Trophoblast cell (in vitro differentiated cells and primary cell): ENCODE measurements at regions not wholly inside any gene's neighbourhood (a gene's known extent, or its start where the extent isn't known, plus 50 kb on each side); places are given as distances from the start of the nearest gene placed in this dataset.

Experiments used
- DNase-seq, 2 donors: peaks; one replicate each; pipeline ENCODE4 v3.0.0-alpha.2; 2016
- H2AFZ ChIP-seq: 2 replicates; pipeline ENCODE4 v1.6.1; 2013; ENCODE audit warnings: low read length, moderate library complexity, mild to moderate bottlenecking; ENCODE audit not compliant: insufficient read depth, poor library complexity
- H2AK5ac ChIP-seq: 2 replicates; pipeline ENCODE4 v1.6.1; 2013; ENCODE audit warnings: mild to moderate bottlenecking, low read length
- H2BK120ac ChIP-seq: 2 replicates; pipeline ENCODE4 v1.6.1; 2013; ENCODE audit warnings: low read length, mild to moderate bottlenecking, moderate library complexity; ENCODE audit not compliant: insufficient read depth, poor library complexity
- H2BK12ac ChIP-seq: 2 replicates; pipeline ENCODE4 v1.6.1; 2013; ENCODE audit warnings: mild to moderate bottlenecking, low read length, moderate library complexity
- H2BK5ac ChIP-seq: 2 replicates; pipeline ENCODE4 v1.6.1; 2013; ENCODE audit warnings: low read length, low read depth, moderate library complexity, mild to moderate bottlenecking; ENCODE audit not compliant: poor library complexity
- H3K14ac ChIP-seq: 2 replicates; pipeline ENCODE4 v1.6.1; 2013; ENCODE audit warnings: mild to moderate bottlenecking, low read length
- H3K18ac ChIP-seq: 2 replicates; pipeline ENCODE4 v1.6.1; 2013; ENCODE audit warnings: mild to moderate bottlenecking, low read length
- H3K23ac ChIP-seq: 2 replicates; pipeline ENCODE4 v1.6.1; 2013; ENCODE audit warnings: low read length
- H3K27ac ChIP-seq: 2 replicates; pipeline ENCODE4 v1.5.1; 2013; ENCODE audit warnings: low read depth, mild to moderate bottlenecking, inconsistent platforms, low read length, moderate library complexity
- H3K27me3 ChIP-seq: 2 replicates; pipeline ENCODE4 v1.6.1; 2013; ENCODE audit warnings: inconsistent platforms, mild to moderate bottlenecking, low read length, moderate library complexity; ENCODE audit not compliant: insufficient read depth
- H3K36me3 ChIP-seq, 2 experiments: 1 replicate in 1 of 2; 2 replicates in 1 of 2; pipeline ENCODE4 v1.6.1; 2013; ENCODE audit warnings: low read length in 2 of 2, mild to moderate bottlenecking in 2 of 2, moderate library complexity in 1 of 2; ENCODE audit not compliant: insufficient read depth in 2 of 2, control insufficient read depth in 1 of 2
- H3K4ac ChIP-seq: 2 replicates; pipeline ENCODE4 v1.6.1; 2013; ENCODE audit warnings: low read depth, mild to moderate bottlenecking, low read length, moderate library complexity
- H3K4me1 ChIP-seq, 2 experiments: 1 replicate in 1 of 2; 2 replicates in 1 of 2; pipeline ENCODE4 v1.6.1; 2013; ENCODE audit warnings: low read length in 2 of 2, mild to moderate bottlenecking in 2 of 2, moderate library complexity in 1 of 2; ENCODE audit not compliant: insufficient read depth in 2 of 2, control insufficient read depth in 1 of 2
- H3K4me2 ChIP-seq: 2 replicates; pipeline ENCODE4 v1.6.1; 2013; ENCODE audit warnings: inconsistent platforms, mild to moderate bottlenecking, low read length, moderate library complexity
- H3K4me3 ChIP-seq: 2 replicates; pipeline ENCODE4 v1.5.1; 2013; ENCODE audit warnings: mild to moderate bottlenecking, low read depth, low read length, inconsistent platforms
- H3K79me1 ChIP-seq: one replicate; pipeline ENCODE4 v1.6.1; 2013; ENCODE audit warnings: low read length
- H3K79me2 ChIP-seq: 2 replicates; pipeline ENCODE4 v1.6.1; 2013; ENCODE audit warnings: low read length, mild to moderate bottlenecking; ENCODE audit not compliant: control insufficient read depth, insufficient read depth, poor library complexity
- H3K9ac ChIP-seq: 2 replicates; pipeline ENCODE4 v1.6.1; 2013; ENCODE audit warnings: mild to moderate bottlenecking, low read length
- H3K9me3 ChIP-seq: 2 replicates; pipeline ENCODE4 v1.6.1; 2013; ENCODE audit warnings: low read depth, mild to moderate bottlenecking, control low read depth, inconsistent platforms, low read length; ENCODE audit not compliant: insufficient read depth
- H4K12ac ChIP-seq: 2 replicates; pipeline ENCODE4 v1.6.1; 2013; ENCODE audit warnings: low read depth, mild to moderate bottlenecking, low read length, moderate library complexity
- H4K8ac ChIP-seq: 2 replicates; pipeline ENCODE4 v1.6.1; 2013; ENCODE audit warnings: low read depth, mild to moderate bottlenecking, low read length, moderate library complexity
- H4K91ac ChIP-seq: one replicate; pipeline ENCODE4 v1.6.1; 2013; ENCODE audit warnings: low read depth, mild to moderate bottlenecking, low read length, moderate library complexity
- WGBS: extraction: QIAGEN DNeasy Blood & Tissue Kit; methylation state at CpG from one replicate; pipeline ENCODE4 v1.1.7; 2013; ENCODE audit warnings: missing lambda C conversion rate; ENCODE audit not compliant: insufficient read length, insufficient coverage; ENCODE audit errors: extremely low coverage; 5-methylcytosine and 5-hydroxymethylcytosine counted together

- no peak overlapping the region for H3K27ac ChIP-seq
- WGBS = no CpG with 5 or more reads among the region's 1 CpG
- no peaks in the 10 kb centered on the region for H3K36me3 ChIP-seq
- H3K4ac ChIP-seq = no peak overlapping the region
- H2AK5ac ChIP-seq = no peak overlapping the region
- H3K4me2 ChIP-seq = no peak overlapping the region
- no peaks in the 10 kb centered on the region for H3K4me1 ChIP-seq
- no peak overlapping the region for H4K8ac ChIP-seq
- H2BK12ac ChIP-seq = no peak overlapping the region
- H3K4me3 ChIP-seq = no peak overlapping the region
- H2AFZ ChIP-seq = no peak overlapping the region
- H3K9ac ChIP-seq = no peak overlapping the region
- no peak overlapping the region for H4K12ac ChIP-seq
- no peaks in the 10 kb centered on the region for H3K9me3 ChIP-seq
- no peaks in the 10 kb centered on the region for H3K79me2 ChIP-seq
- H3K27me3 ChIP-seq = no peaks in the 10 kb centered on the region
- H3K79me1 ChIP-seq = no peaks in the 10 kb centered on the region
- H3K14ac ChIP-seq = no peak overlapping the region
- no peak overlapping the region for H2BK120ac ChIP-seq
- no peak overlapping the region for H4K91ac ChIP-seq
- no peak overlapping the region for H3K23ac ChIP-seq
- no peak overlapping the region for H2BK5ac ChIP-seq
- no peak overlapping the region for H3K18ac ChIP-seq
- no peak for DNase-seq
These were observed 192.5 kb upstream of the HSFY2 start for GRCh38 chrY:18966001-18966400.

- Histone ChIP-seq H3K9me3 (no peaks in the 10 kb centered on the region), H4K12ac (no peak overlapping the region), H2BK120ac (no peak overlapping the region), H3K79me2 (no peaks in the 10 kb centered on the region), H3K23ac (no peak overlapping the region), H3K4ac (no peak overlapping the region), H3K18ac (no peak overlapping the region), H3K9ac (no peak overlapping the region), H3K36me3 (no peaks in the 10 kb centered on the region), H2BK12ac (no peak overlapping the region), H4K8ac (no peak overlapping the region), H4K91ac (no peak overlapping the region), H2AK5ac (no peak overlapping the region), H2BK5ac (no peak overlapping the region), H3K4me2 (no peak overlapping the region), H3K27ac (no peak overlapping the region), H2AFZ (no peak overlapping the region), H3K14ac (no peak overlapping the region), H3K4me1 (no peaks in the 10 kb centered on the region), H3K4me3 (no peak overlapping the region), H3K79me1 (no peaks in the 10 kb centered on the region), H3K27me3 (no peaks in the 10 kb centered on the region)
- DNase-seq = no peak
- WGBS = no CpG with 5 or more reads among the region's 4 CpGs
These were observed 185.3 kb upstream of the HSFY2 start for GRCh38 chrY:18958846-18959245.

GRCh38 chrY:18951657-18952435 lies 178.3 kb upstream of the HSFY2 start:
- no peaks in the 10 kb centered on the region for H3K9me3 ChIP-seq
- H3K4me2 ChIP-seq = peak overlapping the region; percentile 53
- no peak overlapping the region for H3K9ac ChIP-seq
- no peaks in the 10 kb centered on the region for H3K79me2 ChIP-seq
- H4K12ac ChIP-seq = no peak overlapping the region
- H3K27me3 ChIP-seq = no peaks in the 10 kb centered on the region
- peaks cover 3% of the 10 kb centered on the region in 2 experiments for H3K4me1 ChIP-seq
- no peak overlapping the region for H2AK5ac ChIP-seq
- H3K23ac ChIP-seq = no peak overlapping the region
- peak in 1 of 2 donors; percentile 27 for DNase-seq
- no peak overlapping the region for H4K91ac ChIP-seq
- H3K36me3 ChIP-seq = no peaks in the 10 kb centered on the region
- no peaks in the 10 kb centered on the region for H3K79me1 ChIP-seq
- H3K27ac ChIP-seq = peak overlapping the region; percentile 60
- H3K4ac ChIP-seq = no peak overlapping the region
- no peak overlapping the region for H2BK12ac ChIP-seq
- H3K4me3 ChIP-seq = no peak overlapping the region
- H4K8ac ChIP-seq = no peak overlapping the region
- H2BK5ac ChIP-seq = no peak overlapping the region
- no peak overlapping the region for H2BK120ac ChIP-seq
- no peak overlapping the region for H3K18ac ChIP-seq
- H3K14ac ChIP-seq = no peak overlapping the region
- no peak overlapping the region for H2AFZ ChIP-seq
- no CpG with 5 or more reads among the region's 7 CpGs for WGBS

- H3K14ac ChIP-seq = no peak overlapping the region
- no CpG with 5 or more reads among the region's 5 CpGs for WGBS
- no peak overlapping the region for H2AFZ ChIP-seq
- H2BK5ac ChIP-seq = no peak overlapping the region
- no peak overlapping the region for H3K4me3 ChIP-seq
- H3K18ac ChIP-seq = no peak overlapping the region
- no peaks in the 10 kb centered on the region for H3K27me3 ChIP-seq
- H3K79me2 ChIP-seq = no peaks in the 10 kb centered on the region
- no peak overlapping the region for H3K23ac ChIP-seq
- no peak overlapping the region for H2AK5ac ChIP-seq
- H3K4ac ChIP-seq = no peak overlapping the region
- H4K12ac ChIP-seq = no peak overlapping the region
- H3K4me2 ChIP-seq = no peak overlapping the region
- no peak overlapping the region for H2BK120ac ChIP-seq
- H3K9ac ChIP-seq = no peak overlapping the region
- no peak overlapping the region for H4K91ac ChIP-seq
- no peak for DNase-seq
- no peak overlapping the region for H4K8ac ChIP-seq
- no peak overlapping the region for H2BK12ac ChIP-seq
- H3K9me3 ChIP-seq = no peaks in the 10 kb centered on the region
- H3K27ac ChIP-seq = no peak overlapping the region
- no peaks in the 10 kb centered on the region for H3K79me1 ChIP-seq
- peaks cover 3% of the 10 kb centered on the region in 2 experiments for H3K4me1 ChIP-seq
- H3K36me3 ChIP-seq = no peaks in the 10 kb centered on the region
These were observed 177.5 kb upstream of the HSFY2 start for GRCh38 chrY:18951019-18951418.
